ENCODE measurements at regions not wholly inside any gene's neighbourhood (a gene's known extent, or its start where the extent isn't known, plus 50 kb on each side); places are given as distances from the start of the nearest gene placed in this dataset.
A peak's percentile ranks its signal among the peaks of the same experiment; 100 is the strongest.

GRCh38 chr22:26743149-26743548, 85.8 kb downstream of the MIAT start:
- Mint-ChIP-seq H3K9me3 (ENCODE audit: low read depth) (peaks cover 3% of the 10 kb centered on the region), H3K4me3 (ENCODE audit: low read depth) (no peak overlapping the region), H3K4me1 (ENCODE audit: low read depth) (peaks cover 4% of the 10 kb centered on the region), H3K36me3 (ENCODE audit: insufficient read depth) (peaks cover 2% of the 10 kb centered on the region), H3K27ac (peak overlapping the region; percentile 34), H3K27me3 (no peaks in the 10 kb centered on the region)
- no peak for TF ChIP-seq CTCF (IDR thresholded peaks at IDR 0.05; ENCODE audit: unreplicated experiment)
- DNase-seq (ENCODE audit: low spot score, unreplicated experiment): no peak

GRCh38 chr22:26744892-26745808, 87.8 kb downstream of the MIAT start:
- Mint-ChIP-seq H3K4me3 (ENCODE audit: low read depth) (no peak overlapping the region), H3K27ac (no peak overlapping the region)

GRCh38 chr22:26746311-26746710, 88.9 kb downstream of the MIAT start:
- H3K9me3 Mint-ChIP-seq (ENCODE audit: low read depth): peaks cover 3% of the 10 kb centered on the region
- no peak overlapping the region for H3K27ac Mint-ChIP-seq
- H3K4me3 Mint-ChIP-seq (ENCODE audit: low read depth): no peak overlapping the region
- H3K4me1 Mint-ChIP-seq (ENCODE audit: low read depth): peaks cover 17% of the 10 kb centered on the region
- H3K27me3 Mint-ChIP-seq: no peaks in the 10 kb centered on the region
- peaks cover 2% of the 10 kb centered on the region for H3K36me3 Mint-ChIP-seq (ENCODE audit: insufficient read depth)
- DNase-seq (ENCODE audit: low spot score, unreplicated experiment): no peak
- TF ChIP-seq CTCF (IDR thresholded peaks at IDR 0.05; ENCODE audit: unreplicated experiment): no peak

More at GRCh38 chr22:26744892-26745808, 87.8 kb downstream of the MIAT start:
- peaks cover 3% of the 10 kb centered on the region for H3K9me3 Mint-ChIP-seq (ENCODE audit: low read depth)
- no peak for TF ChIP-seq CTCF (IDR thresholded peaks at IDR 0.05; ENCODE audit: unreplicated experiment)
- peaks cover 8% of the 10 kb centered on the region for H3K4me1 Mint-ChIP-seq (ENCODE audit: low read depth)
- peaks cover 2% of the 10 kb centered on the region for H3K36me3 Mint-ChIP-seq (ENCODE audit: insufficient read depth)
- H3K27me3 Mint-ChIP-seq: no peaks in the 10 kb centered on the region
- DNase-seq (ENCODE audit: low spot score, unreplicated experiment): no peak

- no peak for DNase-seq (ENCODE audit: low spot score, unreplicated experiment)
- H3K36me3 Mint-ChIP-seq (ENCODE audit: insufficient read depth): no peaks in the 10 kb centered on the region
- H3K4me1 Mint-ChIP-seq (ENCODE audit: low read depth): peaks cover 20% of the 10 kb centered on the region
- H3K4me3 Mint-ChIP-seq (ENCODE audit: low read depth): no peak overlapping the region
- no peaks in the 10 kb centered on the region for H3K27me3 Mint-ChIP-seq
- H3K27ac Mint-ChIP-seq: no peak overlapping the region
- no peak for TF ChIP-seq CTCF (IDR thresholded peaks at IDR 0.05; ENCODE audit: unreplicated experiment)
- no peaks in the 10 kb centered on the region for H3K9me3 Mint-ChIP-seq (ENCODE audit: low read depth)
These were observed 91.5 kb downstream of the MIAT start for GRCh38 chr22:26748845-26749244.

GRCh38 chr22:26751217-26751616, 93.8 kb downstream of the MIAT start:
- peak overlapping the region; percentile 13 for H3K27ac Mint-ChIP-seq
- H3K36me3 Mint-ChIP-seq (ENCODE audit: insufficient read depth): no peaks in the 10 kb centered on the region
- no peak for DNase-seq (ENCODE audit: low spot score, unreplicated experiment)
- peaks cover 2% of the 10 kb centered on the region for H3K27me3 Mint-ChIP-seq
- H3K4me1 Mint-ChIP-seq (ENCODE audit: low read depth): peaks cover 20% of the 10 kb centered on the region
- H3K9me3 Mint-ChIP-seq (ENCODE audit: low read depth): no peaks in the 10 kb centered on the region
- no peak for TF ChIP-seq CTCF (IDR thresholded peaks at IDR 0.05; ENCODE audit: unreplicated experiment)
- no peak overlapping the region for H3K4me3 Mint-ChIP-seq (ENCODE audit: low read depth)

Measured in progenitor cell of endocrine pancreas (in vitro differentiated cells).